SJSA1 (cell line): ENCODE measurements at regions not wholly inside any gene's neighbourhood (a gene's known extent, or its start where the extent isn't known, plus 50 kb on each side); places are given as distances from the start of the nearest gene placed in this dataset.

Source experiments
- DNase-seq, 2 experiments: peaks; one replicate each; pipeline ENCODE4 v3.0.0-alpha.2; 2015 to 2020; ENCODE audit warnings: low spot score in 2 of 2, low read depth in 1 of 2
- H3K27ac ChIP-seq: fragments of 250-450 bp; sonication (Bioruptor Pico); 2 replicates; pipeline ENCODE4 v1.5.1; 2020; ENCODE audit warnings: mild to moderate bottlenecking, moderate library complexity
- H3K27me3 ChIP-seq: fragments of 250-450 bp; sonication (Bioruptor Pico); replicated peaks from 2 replicates; pipeline ENCODE4 v1.5.1; 2020; ENCODE audit warnings: mild to moderate bottlenecking, moderate library complexity
- H3K36me3 ChIP-seq: fragments of 250-450 bp; sonication (Bioruptor Pico); 2 replicates; pipeline ENCODE4 v1.5.1; 2020; ENCODE audit warnings: mild to moderate bottlenecking
- H3K4me1 ChIP-seq: fragments of 250-450 bp; sonication (Bioruptor Pico); replicated peaks from 2 replicates; pipeline ENCODE4 v1.6.1; 2021; ENCODE audit warnings: mild to moderate bottlenecking
- H3K4me3 ChIP-seq: fragments of 250-450 bp; sonication (Bioruptor Pico); 2 replicates; pipeline ENCODE4 v1.5.1; 2020; ENCODE audit warnings: mild to moderate bottlenecking
- H3K9me3 ChIP-seq: fragments of 250-450 bp; sonication (Bioruptor Pico); replicated peaks from 2 replicates; pipeline ENCODE4 v1.5.1; 2020; ENCODE audit warnings: mild to moderate bottlenecking

GRCh38 chr1:24999906-25000305 lies 69.8 kb upstream of the RUNX3 start:
- no peaks in the 10 kb centered on the region for H3K36me3 ChIP-seq
- no peaks in the 10 kb centered on the region for H3K9me3 ChIP-seq
- DNase-seq, result no peak
- no peaks in the 10 kb centered on the region for H3K27me3 ChIP-seq
- no peak overlapping the region for H3K27ac ChIP-seq
- H3K4me1 ChIP-seq, result no peaks in the 10 kb centered on the region
- no peak overlapping the region for H3K4me3 ChIP-seq

DNA sequence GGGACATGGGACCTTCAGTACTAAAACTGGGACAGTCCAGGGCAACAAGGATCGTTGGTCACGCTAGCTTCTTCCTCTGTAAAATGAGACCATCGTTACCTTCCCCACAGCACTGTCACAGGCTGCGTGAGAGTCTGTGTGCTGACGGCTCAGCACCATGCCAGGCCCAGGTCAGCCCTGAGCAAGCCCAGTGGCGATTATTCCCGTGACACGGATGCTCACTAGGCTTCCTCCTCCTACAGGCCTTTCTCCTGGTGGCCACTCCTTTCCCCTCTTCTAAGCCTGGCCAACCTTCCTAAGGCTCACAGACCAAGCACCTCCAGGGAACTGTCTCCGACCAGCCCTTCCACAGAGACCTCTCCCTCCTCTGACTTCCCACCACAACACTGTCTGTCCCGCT lies 69.3 kb upstream of the RUNX3 start:
- H3K36me3 ChIP-seq, result no peaks in the 10 kb centered on the region

GRCh38 chr1:24998563-24999245 lies 68.6 kb upstream of the RUNX3 start:
- Histone ChIP-seq H3K9me3 (no peaks in the 10 kb centered on the region), H3K36me3 (no peaks in the 10 kb centered on the region), H3K27ac (no peak overlapping the region), H3K4me3 (no peak overlapping the region), H3K27me3 (no peaks in the 10 kb centered on the region), H3K4me1 (no peaks in the 10 kb centered on the region)
- DNase-seq, result no peak

More for the DNA sequence above, 69.3 kb upstream of the RUNX3 start:
- DNase-seq, result no peak
- no peaks in the 10 kb centered on the region for H3K4me1 ChIP-seq
- H3K9me3 ChIP-seq, result no peaks in the 10 kb centered on the region
- H3K4me3 ChIP-seq, result no peak overlapping the region
- H3K27me3 ChIP-seq, result no peaks in the 10 kb centered on the region
- H3K27ac ChIP-seq, result no peak overlapping the region

- Histone ChIP-seq H3K27me3 (no peaks in the 10 kb centered on the region), H3K36me3 (no peaks in the 10 kb centered on the region), H3K27ac (no peak overlapping the region), H3K9me3 (no peaks in the 10 kb centered on the region; the same call in 1 of the 2 replicates), H3K4me1 (no peaks in the 10 kb centered on the region), H3K4me3 (no peak overlapping the region)
- no peak for DNase-seq
Observed at GRCh38 chr1:24996983-24997893, 67.2 kb upstream of the RUNX3 start.

DNA sequence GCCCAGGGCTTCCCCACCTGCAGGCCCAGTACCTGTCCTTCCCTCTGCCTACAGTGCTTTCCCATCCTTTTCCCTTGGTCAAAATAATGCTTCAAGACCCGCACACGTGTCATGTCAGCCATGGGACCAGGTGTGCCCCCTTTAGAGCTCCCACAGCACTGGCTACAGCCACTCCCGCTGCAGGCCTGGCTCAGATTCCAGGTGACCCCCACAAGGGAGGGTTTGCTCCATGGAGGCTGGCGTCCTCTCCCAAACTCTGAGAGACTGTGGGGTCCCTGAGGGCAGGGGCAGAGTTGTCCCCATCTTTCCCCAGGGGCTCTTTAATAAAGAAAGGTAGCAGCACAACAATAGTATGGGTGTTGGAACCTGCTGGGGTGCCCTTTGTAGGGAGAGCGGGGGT lies 66.4 kb upstream of the RUNX3 start:
- Histone ChIP-seq H3K9me3 (no peaks in the 10 kb centered on the region; the same call in 1 of the 2 replicates), H3K4me3 (no peak overlapping the region), H3K27ac (no peak overlapping the region), H3K27me3 (no peaks in the 10 kb centered on the region), H3K4me1 (no peaks in the 10 kb centered on the region), H3K36me3 (no peaks in the 10 kb centered on the region)
- no peak for DNase-seq

- Histone ChIP-seq H3K27ac (no peak overlapping the region), H3K27me3 (no peaks in the 10 kb centered on the region), H3K36me3 (no peaks in the 10 kb centered on the region), H3K9me3 (no peaks in the 10 kb centered on the region; the same call in 1 of the 2 replicates), H3K4me3 (no peak overlapping the region), H3K4me1 (no peaks in the 10 kb centered on the region)
- no peak for DNase-seq
Observed at GRCh38 chr1:24995661-24996060, 65.6 kb upstream of the RUNX3 start.

- no peak overlapping the region for H3K27ac ChIP-seq
- H3K4me1 ChIP-seq, result no peaks in the 10 kb centered on the region
- H3K9me3 ChIP-seq, result no peaks in the 10 kb centered on the region; the same call in 1 of the 2 replicates
- no peak for DNase-seq
- no peaks in the 10 kb centered on the region for H3K27me3 ChIP-seq
- H3K36me3 ChIP-seq, result no peaks in the 10 kb centered on the region
- no peak overlapping the region for H3K4me3 ChIP-seq
Observed at GRCh38 chr1:24995140-24995539, 65.1 kb upstream of the RUNX3 start.

DNA sequence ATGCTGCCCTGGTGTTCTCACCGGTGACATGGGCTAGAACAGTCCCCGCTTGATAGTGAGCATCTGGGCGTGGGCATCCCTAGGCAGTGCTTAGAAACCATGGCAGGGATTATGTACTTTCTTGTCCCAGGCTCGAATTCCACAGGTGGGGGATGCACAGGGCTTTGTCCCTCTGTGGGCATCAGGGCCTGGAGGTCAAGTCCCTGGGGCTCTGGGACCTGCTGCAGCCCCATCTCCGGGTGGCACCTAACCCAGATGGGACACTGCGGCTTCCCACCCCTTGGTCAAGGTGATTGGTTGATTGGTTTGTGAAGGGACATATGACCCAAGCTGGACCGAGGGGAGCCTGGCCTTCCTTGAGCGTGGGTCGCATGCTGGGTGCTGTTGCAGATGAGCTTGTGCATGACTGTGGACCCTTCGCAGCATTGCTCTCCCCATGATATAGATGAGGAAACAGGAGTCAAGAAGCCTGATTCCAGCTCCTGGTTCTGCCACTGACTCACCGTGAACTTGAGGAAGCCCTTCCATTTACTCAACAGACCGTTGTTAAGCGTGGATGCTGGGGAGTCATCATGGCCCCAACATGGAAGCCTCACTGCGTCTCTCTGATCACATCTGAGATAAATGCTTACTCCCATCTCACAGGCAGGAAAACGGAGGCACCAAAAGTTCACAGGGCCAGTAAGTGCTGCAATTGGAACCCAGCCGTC lies 64.0 kb upstream of the RUNX3 start:
- Histone ChIP-seq H3K4me1 (no peaks in the 10 kb centered on the region), H3K36me3 (no peaks in the 10 kb centered on the region), H3K27me3 (no peaks in the 10 kb centered on the region), H3K9me3 (no peaks in the 10 kb centered on the region; the same call in 1 of the 2 replicates), H3K4me3 (no peak overlapping the region), H3K27ac (no peak overlapping the region)
- no peak for DNase-seq

GRCh38 chr1:24992761-24993211 lies 62.7 kb upstream of the RUNX3 start:
- Histone ChIP-seq H3K36me3 (no peaks in the 10 kb centered on the region), H3K4me3 (no peak overlapping the region), H3K9me3 (no peaks in the 10 kb centered on the region; the same call in 1 of the 2 replicates), H3K27ac (no peak overlapping the region), H3K4me1 (no peaks in the 10 kb centered on the region), H3K27me3 (no peaks in the 10 kb centered on the region)
- no peak for DNase-seq

DNA sequence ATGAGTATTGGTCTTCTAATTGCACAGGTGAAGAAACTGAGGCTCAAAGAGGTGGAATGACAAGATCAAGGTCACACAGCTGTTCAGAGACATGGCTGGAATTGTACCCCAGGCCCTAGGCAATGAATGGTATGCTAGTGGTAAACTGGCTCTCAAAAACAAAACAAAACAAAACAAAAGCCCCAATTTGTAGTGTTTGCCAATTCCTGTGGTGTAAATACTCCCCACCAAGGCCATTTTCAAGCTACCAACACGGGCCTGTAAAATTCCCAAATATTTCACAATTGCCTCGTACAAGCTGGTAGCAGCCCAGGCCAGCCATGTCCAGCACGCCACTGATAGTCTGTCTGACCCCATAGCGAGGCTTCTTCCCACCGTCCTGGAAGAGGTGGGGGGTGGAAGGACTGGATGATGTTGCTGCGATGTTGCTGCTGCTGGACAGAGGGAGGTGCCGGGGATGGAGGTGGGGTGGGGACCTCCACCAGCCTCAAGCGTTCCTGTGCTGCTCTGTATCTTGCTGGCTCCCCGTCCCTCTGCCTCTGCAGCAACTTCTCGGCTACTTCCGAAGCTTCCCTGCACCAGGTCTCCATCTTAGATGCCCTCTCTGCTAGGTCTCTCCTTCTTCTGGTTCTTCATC lies 62.2 kb upstream of the RUNX3 start:
- no peaks in the 10 kb centered on the region for H3K27me3 ChIP-seq
- no peak overlapping the region for H3K4me3 ChIP-seq
- H3K9me3 ChIP-seq, result no peaks in the 10 kb centered on the region; the same call in 1 of the 2 replicates

GRCh38 chr1:24991697-24992096 lies 61.6 kb upstream of the RUNX3 start:
- Histone ChIP-seq H3K9me3 (no peaks in the 10 kb centered on the region; the same call in 1 of the 2 replicates), H3K4me1 (no peaks in the 10 kb centered on the region), H3K36me3 (no peaks in the 10 kb centered on the region), H3K4me3 (no peak overlapping the region), H3K27me3 (no peaks in the 10 kb centered on the region), H3K27ac (no peak overlapping the region)
- DNase-seq, result no peak

More for the DNA sequence above, 62.2 kb upstream of the RUNX3 start:
- Histone ChIP-seq H3K4me1 (no peaks in the 10 kb centered on the region), H3K27ac (no peak overlapping the region), H3K36me3 (no peaks in the 10 kb centered on the region)
- no peak for DNase-seq

- Histone ChIP-seq H3K36me3 (no peaks in the 10 kb centered on the region), H3K9me3 (no peaks in the 10 kb centered on the region; the same call in 1 of the 2 replicates), H3K27me3 (no peaks in the 10 kb centered on the region), H3K4me1 (no peaks in the 10 kb centered on the region), H3K27ac (no peak overlapping the region), H3K4me3 (no peak overlapping the region)
- DNase-seq, result no peak
Observed at GRCh38 chr1:24990779-24991641, 60.9 kb upstream of the RUNX3 start.
